Keratinocyte (primary cell): ENCODE measurements at regions not wholly inside any gene's neighbourhood (a gene's known extent, or its start where the extent isn't known, plus 50 kb on each side); places are given as distances from the start of the nearest gene placed in this dataset.
"Not testable (repeated sequence)": the region's sequence is repeated elsewhere in the genome, so short reads cannot be mapped to it uniquely, and the experiment has no call there.

Experiments
- DNase-seq: peaks from one replicate; pipeline ENCODE4 v3.0.0-alpha.2; 2011; ENCODE audit warnings: low read depth, missing footprints, low spot score
- FAIRE-seq: peaks from 2 replicates; lab custom pipeline; 2011; peaks lifted over from hg19 to GRCh38; lab: Jason Lieb, UNC
- H2AFZ ChIP-seq: 2 replicates; pipeline ENCODE4 v1.6.0; 2012; ENCODE audit warnings: low read length, control low read depth, inconsistent platforms; ENCODE audit not compliant: control insufficient read depth
- H3K27ac ChIP-seq: 2 replicates; pipeline ENCODE4 v1.5.1; 2011; ENCODE audit warnings: low read length; ENCODE audit not compliant: control insufficient read depth, insufficient read depth
- H3K27me3 ChIP-seq: 3 replicates; pipeline ENCODE4 v1.6.0; 2011; ENCODE audit warnings: low read length; ENCODE audit not compliant: control insufficient read depth, insufficient read depth; ENCODE audit errors: extremely low read depth
- H3K36me3 ChIP-seq, 2 experiments: 2 replicates in 1 of 2; 3 replicates in 1 of 2; pipeline ENCODE4 v1.5.1; 2011; ENCODE audit warnings: low read length in 2 of 2, mild to moderate bottlenecking in 1 of 2; ENCODE audit not compliant: control insufficient read depth in 2 of 2, insufficient read depth in 2 of 2; ENCODE audit errors: extremely low read depth in 1 of 2
- H3K4me1 ChIP-seq: 3 replicates; pipeline ENCODE4 v1.5.1; 2011; ENCODE audit warnings: low read length; ENCODE audit not compliant: control insufficient read depth, insufficient read depth; ENCODE audit errors: extremely low read depth
- H3K4me2 ChIP-seq: 3 replicates; pipeline ENCODE4 v1.6.0; 2011; ENCODE audit warnings: low read depth, low read length; ENCODE audit not compliant: control insufficient read depth, insufficient read depth; ENCODE audit errors: extremely low read depth
- H3K4me3 ChIP-seq, 3 experiments: fragments of 200-600 bp in 1 of 3; sonication (generic) in 1 of 3; 2 replicates in 2 of 3; 3 replicates in 1 of 3; pipeline ENCODE4 v1.5.1; 2011 to 2016; ENCODE audit warnings: low read length in 3 of 3, mild to moderate bottlenecking in 3 of 3, control low read depth in 2 of 3, inconsistent platforms in 1 of 3, low read depth in 1 of 3, mixed read lengths in 1 of 3, mixed run types in 1 of 3, moderate library complexity in 1 of 3; ENCODE audit not compliant: control insufficient read depth in 2 of 3, insufficient read depth in 2 of 3; ENCODE audit errors: extremely low read depth in 1 of 3
- H3K79me2 ChIP-seq: 2 replicates; pipeline ENCODE4 v1.6.0; 2012; ENCODE audit warnings: low read length; ENCODE audit not compliant: control insufficient read depth, insufficient read depth
- H3K9ac ChIP-seq: 3 replicates; pipeline ENCODE4 v1.6.0; 2011; ENCODE audit warnings: low read length; ENCODE audit not compliant: control insufficient read depth, insufficient read depth; ENCODE audit errors: extremely low read depth
- H3K9me1 ChIP-seq: 3 replicates; pipeline ENCODE4 v1.6.0; 2011; ENCODE audit warnings: low read length; ENCODE audit not compliant: control insufficient read depth, insufficient read depth; ENCODE audit errors: extremely low read depth
- H3K9me3 ChIP-seq: 2 replicates; pipeline ENCODE4 v1.5.1; 2012; ENCODE audit warnings: low read depth, low read length; ENCODE audit not compliant: control insufficient read depth
- H4K20me1 ChIP-seq: 3 replicates; pipeline ENCODE4 v1.6.0; 2011; ENCODE audit warnings: low read length; ENCODE audit not compliant: control insufficient read depth, insufficient read depth; ENCODE audit errors: extremely low read depth
- CTCF ChIP-seq, 3 experiments: IDR thresholded peaks in 1 of 3; conservative IDR thresholded peaks in 1 of 3; optimal IDR thresholded peaks in 1 of 3; 2 replicates in 2 of 3; 3 replicates in 1 of 3; pipeline versions ENCODE3 to v1.5.1; 2011; ENCODE audit warnings: low read length in 3 of 3, mild to moderate bottlenecking in 3 of 3, moderate library complexity in 2 of 3, control low read depth in 1 of 3, inconsistent platforms in 1 of 3; ENCODE audit not compliant: insufficient read depth in 2 of 3; ENCODE audit errors: extremely low read depth in 1 of 3
- dilution Hi-C: fragments of 300-500 bp; cut with MboI; formaldehyde crosslinking; loops from one replicate; pipeline ENCODE4 v1.7.0; 2020; ENCODE audit warnings: low sequenced_read_pairs; ENCODE audit not compliant: extremely low pct_ligation_motif_present

- not testable (repeated sequence) for H3K27ac ChIP-seq
Measured at GRCh38 chr15:84398087-84398486, 162.5 kb downstream of the GOLGA6L4 start.

GRCh38 chr15:84398763-84399701, 163.5 kb downstream of the GOLGA6L4 start:
- no peak overlapping the region for H2AFZ ChIP-seq
- H3K9me3 ChIP-seq: peaks cover 2% of the 10 kb centered on the region
- H4K20me1 ChIP-seq: no peaks in the 10 kb centered on the region
- no peaks in the 10 kb centered on the region for H3K27me3 ChIP-seq
- H3K9ac ChIP-seq: no peak overlapping the region
- dilution Hi-C loops: no loop called here
- no peaks in the 10 kb centered on the region for H3K4me1 ChIP-seq
- no peak overlapping the region for H3K27ac ChIP-seq
- no peak overlapping the region for H3K4me2 ChIP-seq
- no peak for TF ChIP-seq CTCF (optimal IDR thresholded peaks at IDR 0.05 in 1 of 3, IDR thresholded peaks at IDR 0.05 in 1 of 3, conservative IDR thresholded peaks at IDR 0.05 in 1 of 3; ENCODE audit: extremely low read depth in 1 of 3, insufficient read depth in 2 of 3, low read length in 3 of 3)
- DNase-seq: no peak
- H3K4me3 ChIP-seq: no peak overlapping the region
- no peaks in the 10 kb centered on the region for H3K79me2 ChIP-seq
- no peak for FAIRE-seq
- H3K36me3 ChIP-seq: no peaks in the 10 kb centered on the region
- H3K9me1 ChIP-seq: no peaks in the 10 kb centered on the region

More at GRCh38 chr15:84398087-84398486, 162.5 kb downstream of the GOLGA6L4 start:
- H3K4me3 ChIP-seq, dilution Hi-C loops, H3K36me3 ChIP-seq, H3K4me1 ChIP-seq, H3K9me3 ChIP-seq, H3K9ac ChIP-seq, H3K4me2 ChIP-seq, H3K79me2 ChIP-seq, FAIRE-seq, H3K9me1 ChIP-seq, H2AFZ ChIP-seq, DNase-seq, H3K27me3 ChIP-seq, H4K20me1 ChIP-seq: not testable (repeated sequence)
